ENCODE measurements at regions not wholly inside any gene's neighbourhood (a gene's known extent, or its start where the extent isn't known, plus 50 kb on each side); places are given as distances from the start of the nearest gene placed in this dataset.

- DNase-seq (no peak), ATAC-seq (ENCODE audit: low read depth) (no peak)
- Histone ChIP-seq H3K4me3 (ENCODE audit: insufficient read depth, low read depth, low read length) (no peak overlapping the region), H4K91ac (ENCODE audit: insufficient read depth, low read depth, low read length) (no peak overlapping the region), H2BK5ac (ENCODE audit: low read depth, low read length, poor library complexity, severe bottlenecking) (no peak overlapping the region), H2BK20ac (ENCODE audit: low read depth, low read length) (no peak overlapping the region), H4K8ac (ENCODE audit: low read depth in 2 of 2, low read length in 2 of 2) (no peak overlapping the region), H3K27me3 (ENCODE audit: control insufficient read depth, insufficient read depth, low read length) (no peaks in the 10 kb centered on the region), H3K27ac (ENCODE audit: insufficient read depth, low read length) (no peak overlapping the region), H3K18ac (ENCODE audit: low read depth, low read length) (no peak overlapping the region), H3K4ac (ENCODE audit: low read depth, low read length) (no peak overlapping the region), H3K4me1 (ENCODE audit: control insufficient read depth, insufficient read depth, low read length) (no peaks in the 10 kb centered on the region), H3K9ac (ENCODE audit: low read depth, low read length) (no peak overlapping the region), H3K14ac (replicated peaks; ENCODE audit: low read depth, low read length) (no peak overlapping the region), H4K20me1 (ENCODE audit: insufficient read depth, low read length) (no peaks in the 10 kb centered on the region), H3K23ac (ENCODE audit: low read depth, low read length) (no peak overlapping the region), H3K9me3 (ENCODE audit: control insufficient read depth, insufficient read depth, low read length) (peaks cover 45% of the 10 kb centered on the region), H3K4me2 (ENCODE audit: low read depth, low read length) (no peak overlapping the region), H2BK15ac (ENCODE audit: low read depth, low read length) (no peak overlapping the region), H3K9me1 (ENCODE audit: insufficient read depth, low read length) (no peaks in the 10 kb centered on the region), H2AK9ac (replicated peaks; ENCODE audit: low read depth, low read length, poor library complexity) (no peak overlapping the region), H2BK120ac (ENCODE audit: low read depth, low read length) (no peak overlapping the region), H2AK5ac (ENCODE audit: low read depth, low read length) (no peak overlapping the region), H3K56ac (ENCODE audit: extremely low read depth, insufficient read depth, low read length) (no peak overlapping the region), H3K79me1 (ENCODE audit: low read depth in 1 of 2, low read length in 2 of 2) (no peaks in the 10 kb centered on the region), H4K5ac (ENCODE audit: low read depth, low read length) (no peak overlapping the region), H3K36me3 (ENCODE audit: control insufficient read depth, insufficient read depth, low read length) (no peaks in the 10 kb centered on the region), H2AFZ (replicated peaks; ENCODE audit: low read length, poor library complexity) (no peak overlapping the region)
- dilution Hi-C loops (cut with HindIII; ENCODE audit: low sequenced_read_pairs, unreplicated experiment) (no loop called here), intact Hi-C loops (cut with micrococcal nuclease) (no loop called here), in situ Hi-C loops (cut with MboI; ENCODE audit: low sequenced_read_pairs) (no loop called here)
- POLR2A ChIA-PET (ENCODE audit: unreplicated experiment): no interaction called here
- CTCF ChIA-PET: no interaction called here
- BruUV-seq (replicated peaks): no TSS peak
- no CpG with 5 or more reads among the region's 13 CpGs for WGBS, 2 experiments (ENCODE audit: extremely low coverage in 2 of 2, insufficient read length in 1 of 2)
- TF ChIP-seq ELK1 (IDR thresholded peaks at IDR 0.05; ENCODE audit: borderline replicate concordance, low read depth, low read length) (no peak), SMC3 (IDR thresholded peaks at IDR 0.05; ENCODE audit: low read depth, low read length) (no peak), RCOR1 (IDR thresholded peaks at IDR 0.05; ENCODE audit: insufficient replicate concordance, low read length) (no peak), CTCF (conservative IDR thresholded peaks at IDR 0.05; ENCODE audit: low read depth, low read length) (no peak), MXI1 (IDR thresholded peaks at IDR 0.05; ENCODE audit: borderline replicate concordance, low read depth, low read length) (no peak), CHD1 (IDR thresholded peaks at IDR 0.05; ENCODE audit: low read depth, low read length) (no peak), MAFK (IDR thresholded peaks at IDR 0.05; ENCODE audit: low read depth, low read length) (no peak), NFE2L2 (IDR thresholded peaks at IDR 0.05; ENCODE audit: low read depth, low read length) (no peak)
Measured at GRCh38 chr2:2694746-2695145, 363.7 kb upstream of the MYT1L start.
